ENCODE measurements at regions not wholly inside any gene's neighbourhood (a gene's known extent, or its start where the extent isn't known, plus 50 kb on each side); places are given as distances from the start of the nearest gene placed in this dataset.

- TF ChIP-seq CTCF (optimal IDR thresholded peaks at IDR 0.05 in 1 of 3, IDR thresholded peaks at IDR 0.05 in 1 of 3, conservative IDR thresholded peaks at IDR 0.05 in 1 of 3; ENCODE audit: extremely low read depth in 1 of 3, insufficient read depth in 2 of 3, low read length in 3 of 3) (no peak), EZH2 (IDR thresholded peaks at IDR 0.05; ENCODE audit: low read length) (no peak)
Measured at GRCh38 chr6:27040244-27041042, 207.1 kb upstream of the PRSS16 start.
